HG03095 (cell line): ENCODE measurements at regions not wholly inside any gene's neighbourhood (a gene's known extent, or its start where the extent isn't known, plus 50 kb on each side); places are given as distances from the start of the nearest gene placed in this dataset.
"Not testable (repeated sequence)": the region's sequence is repeated elsewhere in the genome, so short reads cannot be mapped to it uniquely, and the experiment has no call there.

ENCODE experiments used
- ATAC-seq: cut with Tn5 transposase; IDR thresholded peaks from one replicate; pipeline ENCODE4 v1.9.1; 2021; ENCODE audit warnings: moderate library complexity; ENCODE audit not compliant: unreplicated experiment

- ATAC-seq: not testable (repeated sequence)
Observed at GRCh38 chr9:62952840-62953239, 1763.0 kb downstream of the SPATA31A7 start.
